ENCODE measurements at regions not wholly inside any gene's neighbourhood (a gene's known extent, or its start where the extent isn't known, plus 50 kb on each side); places are given as distances from the start of the nearest gene placed in this dataset.

DNA sequence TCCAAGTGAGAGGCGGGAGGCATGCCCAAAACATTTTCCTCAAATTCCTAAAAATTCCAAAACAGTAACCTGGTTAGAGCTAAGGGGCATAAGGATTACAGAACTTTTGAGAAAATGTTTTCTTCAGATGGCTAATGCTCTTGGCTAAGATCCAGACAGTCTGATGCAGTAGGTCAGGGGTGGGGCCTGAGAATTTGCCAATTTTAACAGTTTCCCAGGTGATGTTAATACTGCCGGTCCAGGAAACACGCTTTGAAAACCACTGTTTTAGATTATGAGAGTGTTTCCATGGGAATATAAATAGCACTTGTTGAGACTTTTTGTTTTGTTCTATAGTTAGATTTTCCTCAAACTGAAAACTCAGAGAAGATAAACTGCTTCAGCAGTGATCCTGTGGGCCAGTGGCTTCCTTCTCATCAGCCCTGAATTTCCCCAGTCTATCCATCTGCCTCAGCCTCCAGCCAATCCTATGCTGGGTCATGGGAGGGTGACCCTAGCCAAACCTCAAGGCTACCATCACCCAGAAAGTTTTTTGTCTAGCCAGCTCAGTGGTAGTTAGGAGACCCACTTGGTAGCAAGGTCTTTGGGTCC, 71.6 kb upstream of the ACP3 start:
- no peak overlapping the region for H3K27ac ChIP-seq
- no peak overlapping the region for H3K4me3 ChIP-seq
- TF ChIP-seq, protein P1, sequence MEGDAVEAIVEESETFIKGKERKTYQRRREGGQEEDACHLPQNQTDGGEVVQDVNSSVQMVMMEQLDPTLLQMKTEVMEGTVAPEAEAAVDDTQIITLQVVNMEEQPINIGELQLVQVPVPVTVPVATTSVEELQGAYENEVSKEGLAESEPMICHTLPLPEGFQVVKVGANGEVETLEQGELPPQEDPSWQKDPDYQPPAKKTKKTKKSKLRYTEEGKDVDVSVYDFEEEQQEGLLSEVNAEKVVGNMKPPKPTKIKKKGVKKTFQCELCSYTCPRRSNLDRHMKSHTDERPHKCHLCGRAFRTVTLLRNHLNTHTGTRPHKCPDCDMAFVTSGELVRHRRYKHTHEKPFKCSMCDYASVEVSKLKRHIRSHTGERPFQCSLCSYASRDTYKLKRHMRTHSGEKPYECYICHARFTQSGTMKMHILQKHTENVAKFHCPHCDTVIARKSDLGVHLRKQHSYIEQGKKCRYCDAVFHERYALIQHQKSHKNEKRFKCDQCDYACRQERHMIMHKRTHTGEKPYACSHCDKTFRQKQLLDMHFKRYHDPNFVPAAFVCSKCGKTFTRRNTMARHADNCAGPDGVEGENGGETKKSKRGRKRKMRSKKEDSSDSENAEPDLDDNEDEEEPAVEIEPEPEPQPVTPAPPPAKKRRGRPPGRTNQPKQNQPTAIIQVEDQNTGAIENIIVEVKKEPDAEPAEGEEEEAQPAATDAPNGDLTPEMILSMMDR (IDR thresholded peaks at IDR 0.05), result no peak
- no peak for TF ChIP-seq POLR2AphosphoS5 (IDR thresholded peaks at IDR 0.05)
- no peak for TF ChIP-seq EP300 (IDR thresholded peaks at IDR 0.05; ENCODE audit: low read depth)
- no peak for TF ChIP-seq POLR2A (IDR thresholded peaks at IDR 0.05)
- intact Hi-C loops (cut with DNase I; ENCODE audit: low total_unique reads), result no loop called here
- no peaks in the 10 kb centered on the region for H3K36me3 ChIP-seq
- no peaks in the 10 kb centered on the region for H3K9me3 ChIP-seq
- no peaks in the 10 kb centered on the region for H3K4me1 ChIP-seq
- WGBS, 2 donors (ENCODE audit: low coverage in 1 of 2), result 51 to 61% methylated on average over 2 to 3 of the region's 3 CpGs
- DNase-seq, result no peak
- no peaks in the 10 kb centered on the region for H3K27me3 ChIP-seq
- in situ Hi-C loops (cut with MboI; ENCODE audit: low pct_ligation_motif_present in 1 of 4, low pct_unique_long_range_greater_than_20kb in 1 of 4, low sequenced_read_pairs in 3 of 4), result no loop called here

DNA sequence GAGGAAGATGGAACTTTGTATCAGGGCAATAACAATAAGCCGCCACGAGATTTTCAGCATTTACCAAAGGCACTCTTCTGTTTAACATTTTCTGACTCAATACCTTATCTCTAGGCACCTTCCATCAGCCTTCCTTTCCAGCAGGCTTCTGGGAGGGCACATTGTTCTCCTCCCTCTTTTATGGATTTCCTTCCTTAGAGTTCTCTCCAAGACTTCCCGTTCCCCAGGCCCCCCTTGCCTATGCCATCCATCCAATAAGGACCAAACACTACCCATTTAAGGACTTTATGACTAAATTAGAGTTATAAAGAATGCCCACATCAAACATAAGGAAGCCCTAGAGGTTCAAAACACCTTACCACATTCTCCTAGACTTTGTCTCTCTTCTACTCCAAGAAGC, 71.0 kb upstream of the ACP3 start:
- DNase-seq, result no peak
- TF ChIP-seq, protein P1 (IDR thresholded peaks at IDR 0.05), result no peak
- TF ChIP-seq POLR2A (IDR thresholded peaks at IDR 0.05) (no peak), POLR2AphosphoS5 (IDR thresholded peaks at IDR 0.05) (no peak), EP300 (IDR thresholded peaks at IDR 0.05; ENCODE audit: low read depth) (no peak)
- H3K36me3 ChIP-seq, result no peaks in the 10 kb centered on the region
- intact Hi-C loops (cut with DNase I; ENCODE audit: low total_unique reads), result no loop called here
- in situ Hi-C loops (cut with MboI; ENCODE audit: low pct_ligation_motif_present in 1 of 4, low pct_unique_long_range_greater_than_20kb in 1 of 4, low sequenced_read_pairs in 3 of 4), result no loop called here
- H3K9me3 ChIP-seq, result no peaks in the 10 kb centered on the region
- H3K4me3 ChIP-seq, result no peak overlapping the region
- H3K4me1 ChIP-seq, result no peaks in the 10 kb centered on the region
- no peak overlapping the region for H3K27ac ChIP-seq
- 27 to 42% methylated on average over 3 of the region's 3 CpGs for WGBS, 2 donors (ENCODE audit: low coverage in 1 of 2)
- no peaks in the 10 kb centered on the region for H3K27me3 ChIP-seq

DNA sequence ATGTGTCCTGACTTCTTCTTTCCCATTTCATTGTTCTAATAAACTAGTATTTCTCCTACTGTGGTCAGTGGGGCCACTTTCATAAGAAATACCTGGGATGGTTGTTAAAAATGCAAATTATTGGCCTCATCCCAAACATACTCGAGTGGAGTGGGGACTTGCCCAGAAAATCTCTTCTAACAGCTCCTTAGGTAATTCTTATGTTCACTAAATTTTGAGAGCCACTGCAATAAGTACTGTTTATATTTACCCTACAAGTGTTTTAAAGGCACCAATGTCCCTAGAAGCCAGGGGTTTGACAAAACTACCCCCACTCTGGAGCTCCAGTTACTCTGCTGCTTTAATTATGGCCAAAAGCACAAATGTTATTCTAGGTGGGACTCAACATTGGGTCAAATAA, 70.0 kb upstream of the ACP3 start:
- in situ Hi-C loops (cut with MboI; ENCODE audit: low pct_ligation_motif_present in 1 of 4, low pct_unique_long_range_greater_than_20kb in 1 of 4, low sequenced_read_pairs in 3 of 4), result no loop called here
- intact Hi-C loops (cut with DNase I; ENCODE audit: low total_unique reads), result no loop called here
- no peak overlapping the region for H3K4me3 ChIP-seq
- no peak overlapping the region for H3K27ac ChIP-seq
- no peaks in the 10 kb centered on the region for H3K4me1 ChIP-seq
- H3K27me3 ChIP-seq, result no peaks in the 10 kb centered on the region
- H3K9me3 ChIP-seq, result no peaks in the 10 kb centered on the region
- H3K36me3 ChIP-seq, result no peaks in the 10 kb centered on the region
- no peak for DNase-seq
- WGBS, 2 donors (ENCODE audit: low coverage in 1 of 2), result 22 to 50% methylated on average over 1 of the region's 1 CpG
- TF ChIP-seq POLR2A (IDR thresholded peaks at IDR 0.05) (no peak), EP300 (IDR thresholded peaks at IDR 0.05; ENCODE audit: low read depth) (no peak), POLR2AphosphoS5 (IDR thresholded peaks at IDR 0.05) (no peak)
- TF ChIP-seq, protein P1 (IDR thresholded peaks at IDR 0.05), result no peak

DNA sequence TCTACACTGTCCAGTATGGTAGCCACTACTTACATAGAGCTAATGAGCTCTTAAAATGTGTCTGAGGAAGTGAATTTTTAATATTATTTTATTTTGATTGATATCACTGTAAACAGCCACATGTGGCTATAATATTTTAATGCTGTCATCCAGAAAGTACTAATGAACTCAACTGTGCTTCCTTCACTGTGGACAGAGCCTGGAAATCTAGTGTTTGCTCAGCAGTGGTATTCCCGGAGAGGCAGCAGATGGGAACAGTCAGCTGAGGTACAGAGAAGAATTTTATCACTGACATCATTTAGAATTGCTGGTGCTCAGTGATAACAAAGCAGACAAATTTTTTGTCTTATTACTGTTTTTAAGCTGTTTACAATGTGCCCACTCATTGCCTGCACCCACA, 68.7 kb upstream of the ACP3 start:
- Histone ChIP-seq H3K4me1 (no peaks in the 10 kb centered on the region), H3K27ac (no peak overlapping the region), H3K27me3 (no peaks in the 10 kb centered on the region), H3K4me3 (no peak overlapping the region), H3K9me3 (no peaks in the 10 kb centered on the region), H3K36me3 (no peaks in the 10 kb centered on the region)
- 0 to 62% methylated on average over 1 of the region's 1 CpG for WGBS, 2 donors (ENCODE audit: low coverage in 1 of 2)
- in situ Hi-C loops (cut with MboI; ENCODE audit: low pct_ligation_motif_present in 1 of 4, low pct_unique_long_range_greater_than_20kb in 1 of 4, low sequenced_read_pairs in 3 of 4), result no loop called here
- DNase-seq, result no peak
- intact Hi-C loops (cut with DNase I; ENCODE audit: low total_unique reads), result no loop called here
- TF ChIP-seq EP300 (IDR thresholded peaks at IDR 0.05; ENCODE audit: low read depth), result no peak
- no peak for TF ChIP-seq POLR2A (IDR thresholded peaks at IDR 0.05)
- TF ChIP-seq, protein P1 (IDR thresholded peaks at IDR 0.05), result no peak
- TF ChIP-seq POLR2AphosphoS5 (IDR thresholded peaks at IDR 0.05), result no peak
